ENCODE measurements at regions not wholly inside any gene's neighbourhood (a gene's known extent, or its start where the extent isn't known, plus 50 kb on each side); places are given as distances from the start of the nearest gene placed in this dataset.

GRCh38 chr5:121121786-121122185 is 657.7 kb downstream of the PRR16 start:
- no peak for TF ChIP-seq ZBTB20 (tag by site-specific recombination; IDR thresholded peaks at IDR 0.05)
- TF ChIP-seq ZFP41 (tag by site-specific recombination; IDR thresholded peaks at IDR 0.05; ENCODE audit: borderline replicate concordance): no peak
- no peak for TF ChIP-seq ZNF248 (tag by site-specific recombination; IDR thresholded peaks at IDR 0.05)
- TF ChIP-seq ZNF274 (IDR thresholded peaks at IDR 0.05; ENCODE audit: low read length): no peak
- no peak for TF ChIP-seq ZNF274 (tag by site-specific recombination; IDR thresholded peaks at IDR 0.05; ENCODE audit: borderline replicate concordance)
- TF ChIP-seq CTCF (tag by site-specific recombination; IDR thresholded peaks at IDR 0.05): no peak
- no peak for TF ChIP-seq ZNF24 (tag by site-specific recombination; IDR thresholded peaks at IDR 0.05)
- no peak for TF ChIP-seq ZNF707 (tag by site-specific recombination; IDR thresholded peaks at IDR 0.05)
- no peak for TF ChIP-seq KLF9 (tag by site-specific recombination; IDR thresholded peaks at IDR 0.05; ENCODE audit: low read depth)
- TF ChIP-seq ZNF488 (tag by site-specific recombination; IDR thresholded peaks at IDR 0.05): no peak
- TF ChIP-seq ZNF175 (tag by site-specific recombination; IDR thresholded peaks at IDR 0.05): no peak
- no peak for TF ChIP-seq ZNF513 (tag by site-specific recombination; IDR thresholded peaks at IDR 0.05)
- no peak for TF ChIP-seq ZBTB7A (tag by site-specific recombination; IDR thresholded peaks at IDR 0.05; ENCODE audit: low read depth)
